ENCODE measurements at regions not wholly inside any gene's neighbourhood (a gene's known extent, or its start where the extent isn't known, plus 50 kb on each side); places are given as distances from the start of the nearest gene placed in this dataset.

- no peak for TF ChIP-seq POLR2AphosphoS5 (IDR thresholded peaks at IDR 0.05)
- no peak for TF ChIP-seq CTCF (IDR thresholded peaks at IDR 0.05)
Observed at GRCh38 chr2:126802316-126802715, 96.4 kb upstream of the TEX51 start.

All from suprapubic skin (tissue), 3 donors.